ENCODE measurements at regions not wholly inside any gene's neighbourhood (a gene's known extent, or its start where the extent isn't known, plus 50 kb on each side); places are given as distances from the start of the nearest gene placed in this dataset.

DNA sequence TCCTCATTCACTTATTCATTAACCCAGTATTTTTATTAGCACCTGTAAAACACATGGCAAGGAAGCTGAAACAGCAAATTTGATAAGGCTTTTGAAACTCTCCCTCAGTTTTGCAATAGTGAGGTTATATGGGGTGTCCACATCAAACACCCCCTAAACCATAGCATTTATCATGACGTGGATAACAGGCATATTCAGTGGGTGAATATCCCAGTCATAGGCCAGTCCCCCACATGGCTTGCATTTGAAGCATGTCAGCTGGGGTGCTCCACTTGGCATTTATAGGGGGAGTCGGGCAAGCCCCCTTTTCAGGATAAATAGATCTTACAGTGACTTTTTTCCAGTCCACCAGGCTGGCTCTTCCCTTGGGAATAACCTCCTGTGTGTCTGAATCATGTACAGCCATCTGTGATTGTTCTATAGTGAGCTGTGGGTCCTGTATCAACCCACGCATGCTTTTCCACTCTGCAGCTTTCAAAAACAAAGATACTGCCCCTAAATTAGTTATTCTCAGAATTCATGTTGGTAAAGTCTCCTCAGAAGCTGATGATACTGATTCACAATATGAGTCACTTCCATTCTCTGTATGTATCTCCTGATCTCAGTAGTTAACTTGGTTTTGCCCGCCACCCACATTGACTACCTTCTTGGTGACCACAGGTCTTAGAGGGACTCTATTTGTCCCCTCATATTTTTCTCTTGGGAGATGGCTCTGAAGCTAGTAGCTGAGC lies 84.4 kb upstream of the SPIN1 start:
- no peak for TF ChIP-seq CTCF (conservative IDR thresholded peaks at IDR 0.05; ENCODE audit: low read depth)
- no peak for DNase-seq (ENCODE audit: low spot score)
- H3K27ac ChIP-seq: no peak overlapping the region
- ChIA-PET POLR2A (ENCODE audit: low non-redundant PET) (no interaction called here), CTCF (no interaction called here)

DNA sequence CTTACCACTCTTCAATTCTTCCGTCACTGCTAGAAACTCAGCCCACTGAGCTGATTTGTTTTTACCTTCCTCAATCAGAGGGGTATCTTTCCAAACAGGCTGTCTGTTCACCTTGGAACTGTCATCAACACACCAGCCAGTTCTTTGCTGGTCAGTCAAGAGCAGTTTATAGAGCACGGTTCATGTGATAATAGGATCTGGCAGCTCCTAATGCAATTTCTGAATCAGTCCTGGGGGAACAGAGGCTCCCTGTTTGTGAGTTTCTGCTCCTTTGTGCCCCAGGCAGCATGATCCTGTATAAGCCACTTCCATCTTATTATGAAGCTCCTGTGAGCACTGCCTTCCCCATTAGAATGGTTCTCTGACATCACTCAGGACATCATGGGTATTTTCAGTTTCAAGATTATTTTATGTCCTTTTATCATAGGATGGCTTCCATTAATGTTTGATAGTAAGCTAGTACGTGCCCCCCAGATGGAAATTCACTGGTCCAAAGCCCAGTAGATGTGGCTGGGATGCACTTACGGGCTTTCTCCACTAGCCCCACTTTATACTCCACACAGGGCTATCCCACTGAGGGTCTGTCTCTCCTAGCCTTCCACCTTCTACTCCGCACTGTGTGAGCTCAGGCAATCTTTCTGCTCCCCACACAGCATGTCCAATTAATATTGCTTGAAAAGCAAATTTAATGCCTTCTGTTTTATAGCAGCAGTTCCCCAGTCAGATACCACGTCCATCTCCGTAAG lies 85.5 kb upstream of the SPIN1 start:
- TF ChIP-seq CTCF (conservative IDR thresholded peaks at IDR 0.05; ENCODE audit: low read depth): no peak
- CTCF ChIA-PET: no interaction called here
- POLR2A ChIA-PET (ENCODE audit: low non-redundant PET): no interaction called here
- no peak for DNase-seq (ENCODE audit: low spot score)
- H3K27ac ChIP-seq: no peak overlapping the region

DNA sequence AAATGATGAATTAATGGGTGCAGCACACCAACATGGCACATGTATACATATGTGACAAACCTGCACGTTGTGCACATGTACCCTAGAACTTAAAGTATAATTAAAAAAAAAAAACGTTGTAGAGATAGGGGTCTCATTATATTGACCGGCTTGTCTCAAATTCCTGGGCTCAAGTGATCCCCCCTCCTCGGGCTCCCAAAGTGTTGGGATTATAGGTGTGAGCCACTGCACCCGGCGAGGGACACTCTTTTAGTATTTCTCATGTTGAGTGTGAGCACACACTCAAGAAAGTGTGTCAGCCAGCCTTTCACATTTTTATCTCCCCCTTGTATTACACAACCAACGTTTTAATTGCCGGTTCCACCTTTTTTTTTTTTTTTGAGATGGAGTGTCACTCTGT lies 87.7 kb upstream of the SPIN1 start:
- no peak for DNase-seq (ENCODE audit: low spot score)
- no peak overlapping the region for H3K27ac ChIP-seq
- ChIA-PET CTCF (no interaction called here), POLR2A (ENCODE audit: low non-redundant PET) (no interaction called here)
- no peak for TF ChIP-seq CTCF (conservative IDR thresholded peaks at IDR 0.05; ENCODE audit: low read depth)

- TF ChIP-seq CTCF (conservative IDR thresholded peaks at IDR 0.05; ENCODE audit: low read depth): no peak
- no peak for DNase-seq (ENCODE audit: low spot score)
- CTCF ChIA-PET: interaction anchor here (0.8 kb wide), 1 partner anchor 115 kb away, joined by 3 read pairs; no protein-coding TSS in a partner anchor
- no peak overlapping the region for H3K27ac ChIP-seq
- POLR2A ChIA-PET (ENCODE audit: low non-redundant PET): no interaction called here
Observed at GRCh38 chr9:88291856-88292255, 96.4 kb upstream of the SPIN1 start.

GRCh38 chr9:88291056-88291455 lies 97.2 kb upstream of the SPIN1 start:
- no peak for DNase-seq (ENCODE audit: low spot score)
- no peak overlapping the region for H3K27ac ChIP-seq
- TF ChIP-seq CTCF (conservative IDR thresholded peaks at IDR 0.05; ENCODE audit: low read depth): no peak
- ChIA-PET POLR2A (ENCODE audit: low non-redundant PET) (no interaction called here), CTCF (interaction anchor here (0.8 kb wide), 1 partner anchor 115 kb away, joined by 3 read pairs; no protein-coding TSS in a partner anchor)

GRCh38 chr9:88289532-88289931 lies 98.7 kb upstream of the SPIN1 start:
- CTCF ChIA-PET: no interaction called here
- H3K27ac ChIP-seq: no peak overlapping the region
- no peak for TF ChIP-seq CTCF (conservative IDR thresholded peaks at IDR 0.05; ENCODE audit: low read depth)
- POLR2A ChIA-PET (ENCODE audit: low non-redundant PET): no interaction called here
- no peak for DNase-seq (ENCODE audit: low spot score)

Measured in RWPE1 (cell line).